ENCODE measurements at regions not wholly inside any gene's neighbourhood (a gene's known extent, or its start where the extent isn't known, plus 50 kb on each side); places are given as distances from the start of the nearest gene placed in this dataset.

- TF ChIP-seq TAF1 (IDR thresholded peaks at IDR 0.05; ENCODE audit: low read depth, low read length) (no peak), POLR2A (IDR thresholded peaks at IDR 0.05; ENCODE audit: low read depth, low read length) (no peak), POLR2AphosphoS5 (IDR thresholded peaks at IDR 0.05; ENCODE audit: low read depth, low read length) (no peak), SPI1 (IDR thresholded peaks at IDR 0.05; ENCODE audit: low read depth, low read length) (no peak)
Measured at GRCh38 chr5:58244819-58245475, 214.9 kb downstream of the PLK2 start.
